DND-41 (cell line): ENCODE measurements at regions not wholly inside any gene's neighbourhood (a gene's known extent, or its start where the extent isn't known, plus 50 kb on each side); places are given as distances from the start of the nearest gene placed in this dataset.
"Not testable (repeated sequence)": the region's sequence is repeated elsewhere in the genome, so short reads cannot be mapped to it uniquely, and the experiment has no call there.

Source experiments
- ATAC-seq: fragments of 200-7000 bp; cut with Tn5 transposase; 3 replicates; pipeline ENCODE4 v1.9.1; 2021; ENCODE audit warnings: low read depth; ENCODE audit not compliant: insufficient read depth
- DNase-seq: peaks from one replicate; pipeline ENCODE4 v3.0.0-alpha.2; 2020
- H2AFZ ChIP-seq: 2 replicates; pipeline ENCODE4 v1.6.0; 2012; ENCODE audit warnings: low read depth, low read length
- H3K27ac ChIP-seq: 2 replicates; pipeline ENCODE4 v1.5.1; 2012; ENCODE audit warnings: low read length, inconsistent platforms
- H3K27me3 ChIP-seq: fragments of 200-600 bp; sonication (generic); 2 replicates; pipeline ENCODE4 v1.6.0; 2012; ENCODE audit warnings: low read length, mild to moderate bottlenecking, inconsistent platforms; ENCODE audit not compliant: insufficient read depth, poor library complexity
- H3K36me3 ChIP-seq: 2 replicates; pipeline ENCODE4 v1.5.1; 2012; ENCODE audit warnings: low read length, inconsistent platforms; ENCODE audit not compliant: insufficient read depth
- H3K4me1 ChIP-seq: 2 replicates; pipeline ENCODE4 v1.5.1; 2012; ENCODE audit warnings: mild to moderate bottlenecking, low read length; ENCODE audit not compliant: insufficient read depth
- H3K4me2 ChIP-seq: 2 replicates; pipeline ENCODE4 v1.6.0; 2012; ENCODE audit warnings: mild to moderate bottlenecking, moderate library complexity, low read length, inconsistent platforms; ENCODE audit not compliant: insufficient read depth
- H3K4me3 ChIP-seq, 2 experiments: fragments of 200-600 bp in 1 of 2; shearing (Covaris generic) in 1 of 2; 2 replicates each; pipeline ENCODE4 v1.5.1; 2012 to 2016; ENCODE audit warnings: inconsistent platforms in 2 of 2, low read length in 2 of 2, mild to moderate bottlenecking in 2 of 2, low read depth in 1 of 2, moderate library complexity in 1 of 2
- H3K79me2 ChIP-seq: 2 replicates; pipeline ENCODE4 v1.6.0; 2012; ENCODE audit warnings: low read length, inconsistent platforms; ENCODE audit not compliant: insufficient read depth
- H3K9ac ChIP-seq: 2 replicates; pipeline ENCODE4 v1.6.0; 2012; ENCODE audit warnings: low read depth, mild to moderate bottlenecking, inconsistent platforms, low read length, moderate library complexity
- H3K9me3 ChIP-seq: 2 replicates; pipeline ENCODE4 v1.5.1; 2012; ENCODE audit warnings: low read length, moderate library complexity, mild to moderate bottlenecking, inconsistent platforms; ENCODE audit not compliant: insufficient read depth, severe bottlenecking
- H4K20me1 ChIP-seq: 2 replicates; pipeline ENCODE4 v1.6.0; 2012; ENCODE audit warnings: low read length; ENCODE audit not compliant: insufficient read depth
- CTCF ChIP-seq: IDR thresholded peaks from 2 replicates; pipeline ENCODE4 v1.5.1; 2012; ENCODE audit warnings: borderline replicate concordance, low read length, moderate library complexity, mild to moderate bottlenecking; ENCODE audit not compliant: poor library complexity, severe bottlenecking; ENCODE audit errors: extremely low read depth
- EZH2 ChIP-seq: IDR thresholded peaks from 3 replicates; pipeline ENCODE4 v1.6.1; 2012; ENCODE audit warnings: borderline replicate concordance, low read depth, mild to moderate bottlenecking, moderate library complexity, low read length, inconsistent platforms; ENCODE audit not compliant: severe bottlenecking

GRCh38 chr1:229907884-229908638, 159.0 kb upstream of the GALNT2 start:
- ATAC-seq = no peak
- Histone ChIP-seq H3K4me2 (no peak overlapping the region), H3K27me3 (no peaks in the 10 kb centered on the region), H3K36me3 (no peaks in the 10 kb centered on the region), H2AFZ (no peak overlapping the region), H3K9ac (no peak overlapping the region), H3K4me3 (no peak overlapping the region), H3K27ac (no peak overlapping the region), H3K9me3 (no peaks in the 10 kb centered on the region), H3K79me2 (no peaks in the 10 kb centered on the region), H4K20me1 (no peaks in the 10 kb centered on the region), H3K4me1 (no peaks in the 10 kb centered on the region)
- TF ChIP-seq EZH2 (no peak), CTCF (no peak)
- no peak for DNase-seq

DNA sequence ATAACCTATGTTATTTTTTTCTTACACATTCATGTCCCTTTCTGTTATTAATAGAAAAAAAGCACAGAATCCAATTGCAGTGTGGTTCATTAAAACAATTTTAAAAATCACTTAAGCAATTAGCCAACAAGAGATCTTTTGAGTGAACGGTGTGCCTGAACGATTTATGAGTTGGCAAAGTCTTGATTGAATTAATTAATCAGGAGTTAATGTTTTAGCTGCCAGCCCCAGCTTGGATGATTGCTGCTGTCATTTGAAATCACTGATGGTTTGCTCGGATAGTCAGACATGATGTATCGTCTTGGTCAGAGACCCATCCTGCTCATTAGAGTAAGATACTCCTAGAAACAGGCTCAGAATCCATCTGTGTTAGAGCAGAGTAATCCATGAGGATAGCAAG, 158.3 kb upstream of the GALNT2 start:
- Histone ChIP-seq H2AFZ (no peak overlapping the region), H3K79me2 (no peaks in the 10 kb centered on the region), H3K4me3 (no peak overlapping the region), H3K4me2 (no peak overlapping the region), H4K20me1 (no peaks in the 10 kb centered on the region), H3K9ac (no peak overlapping the region), H3K36me3 (no peaks in the 10 kb centered on the region), H3K27ac (no peak overlapping the region), H3K27me3 (no peaks in the 10 kb centered on the region), H3K9me3 (no peaks in the 10 kb centered on the region), H3K4me1 (no peaks in the 10 kb centered on the region)
- TF ChIP-seq CTCF (no peak), EZH2 (no peak)
- no peak for DNase-seq
- no peak for ATAC-seq

DNA sequence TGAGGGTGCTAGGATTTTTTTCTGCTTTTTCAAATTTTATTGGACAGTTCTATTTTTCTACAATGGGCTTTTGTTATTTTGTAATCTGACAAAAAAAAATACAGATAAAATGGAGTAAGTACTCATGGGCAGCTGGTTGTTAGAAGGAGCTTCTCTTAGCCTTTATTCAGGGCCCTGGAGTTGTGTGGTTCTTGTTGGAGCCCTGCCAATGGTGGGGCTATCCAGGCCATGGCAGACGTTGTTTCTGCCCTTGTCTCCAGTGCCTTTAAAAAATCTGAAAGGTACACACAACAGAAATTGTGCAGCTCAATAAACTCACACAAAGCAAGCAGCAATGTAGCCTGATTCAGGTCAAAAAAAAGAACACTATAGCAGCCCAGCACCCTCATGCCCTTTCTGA, 153.5 kb upstream of the GALNT2 start:
- DNase-seq (no peak), ATAC-seq (no peak; the same call in 2 of the 3 replicates)
- H4K20me1 ChIP-seq = no peaks in the 10 kb centered on the region
- H3K4me1 ChIP-seq = no peaks in the 10 kb centered on the region
- H3K9ac ChIP-seq = no peak overlapping the region
- no peaks in the 10 kb centered on the region for H3K36me3 ChIP-seq
- H3K4me3 ChIP-seq = no peak overlapping the region
- TF ChIP-seq EZH2 = no peak
- H2AFZ ChIP-seq = no peak overlapping the region
- H3K4me2 ChIP-seq = no peak overlapping the region
- H3K9me3 ChIP-seq = no peaks in the 10 kb centered on the region
- no peaks in the 10 kb centered on the region for H3K79me2 ChIP-seq
- no peak overlapping the region for H3K27ac ChIP-seq
- H3K27me3 ChIP-seq = no peaks in the 10 kb centered on the region

- H3K27me3 ChIP-seq, H3K36me3 ChIP-seq, H3K4me3 ChIP-seq, H3K4me2 ChIP-seq, H2AFZ ChIP-seq, H3K4me1 ChIP-seq, H3K27ac ChIP-seq, H3K9ac ChIP-seq, DNase-seq, H4K20me1 ChIP-seq, ATAC-seq, H3K9me3 ChIP-seq, H3K79me2 ChIP-seq: not testable (repeated sequence)
Measured at GRCh38 chr1:229919488-229919887, 147.6 kb upstream of the GALNT2 start.
